ENCODE measurements at regions not wholly inside any gene's neighbourhood (a gene's known extent, or its start where the extent isn't known, plus 50 kb on each side); places are given as distances from the start of the nearest gene placed in this dataset.

GRCh38 chr2:236444187-236444586 lies 125.4 kb upstream of the ACKR3 start:
- Histone ChIP-seq H3K4me2 (no peak overlapping the region), H3K4me1 (no peaks in the 10 kb centered on the region), H3K36me3 (no peaks in the 10 kb centered on the region), H3K27ac (no peak overlapping the region), H3K27me3 (no peaks in the 10 kb centered on the region), H3K4me3 (no peak overlapping the region), H3K9ac (no peak overlapping the region), H4K20me1 (no peaks in the 10 kb centered on the region), H3K9me3 (peaks cover 11% of the 10 kb centered on the region)
- no peak for TF ChIP-seq Cebpa-rat (IDR thresholded peaks at IDR 0.05)

GRCh38 chr2:236445678-236446077 lies 123.9 kb upstream of the ACKR3 start:
- H3K27me3 ChIP-seq: no peaks in the 10 kb centered on the region

GRCh38 chr2:236446521-236446920 lies 123.1 kb upstream of the ACKR3 start:
- no peak overlapping the region for H3K27ac ChIP-seq
- no peak for TF ChIP-seq Cebpa-rat (IDR thresholded peaks at IDR 0.05)
- H3K4me3 ChIP-seq: no peak overlapping the region
- no peaks in the 10 kb centered on the region for H3K4me1 ChIP-seq
- H4K20me1 ChIP-seq: no peaks in the 10 kb centered on the region
- H3K9me3 ChIP-seq: peaks cover 11% of the 10 kb centered on the region
- no peak overlapping the region for H3K4me2 ChIP-seq
- H3K9ac ChIP-seq: no peak overlapping the region
- H3K27me3 ChIP-seq: no peaks in the 10 kb centered on the region
- H3K36me3 ChIP-seq: no peaks in the 10 kb centered on the region

More at GRCh38 chr2:236445678-236446077, 123.9 kb upstream of the ACKR3 start:
- Histone ChIP-seq H3K4me3 (no peak overlapping the region), H3K4me1 (no peaks in the 10 kb centered on the region), H4K20me1 (no peaks in the 10 kb centered on the region), H3K36me3 (no peaks in the 10 kb centered on the region), H3K9ac (no peak overlapping the region), H3K4me2 (no peak overlapping the region), H3K27ac (no peak overlapping the region), H3K9me3 (peaks cover 11% of the 10 kb centered on the region)
- no peak for TF ChIP-seq Cebpa-rat (IDR thresholded peaks at IDR 0.05)

DNA sequence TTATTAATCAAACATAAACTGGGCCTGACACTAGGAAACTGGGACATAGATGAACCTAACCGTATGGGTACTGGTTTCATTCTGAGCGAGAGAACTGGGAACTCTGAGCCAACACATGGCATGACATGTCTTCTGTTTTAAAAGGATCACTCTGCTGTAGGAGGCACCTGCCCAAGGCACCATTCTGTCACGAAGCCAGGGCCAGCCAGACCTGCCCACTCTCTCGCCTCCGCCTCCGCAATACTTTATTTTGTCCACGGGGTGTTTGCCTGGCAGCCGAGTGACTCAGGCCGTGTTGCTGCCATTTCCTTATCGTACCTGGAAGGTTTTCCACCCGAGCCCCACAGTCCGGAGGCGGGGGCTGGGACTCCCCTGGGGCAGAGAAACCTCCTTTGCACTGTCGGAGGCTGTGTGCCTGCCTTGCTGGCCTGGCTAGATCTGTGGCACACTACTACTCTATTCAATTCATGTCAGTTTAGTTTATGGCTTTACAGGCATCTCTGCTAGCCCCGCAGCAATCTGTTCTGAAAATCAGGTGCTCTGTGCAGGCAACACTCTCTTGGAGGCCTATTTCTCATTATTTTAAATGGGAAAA lies 120.4 kb upstream of the ACKR3 start:
- no peaks in the 10 kb centered on the region for H3K27me3 ChIP-seq
- H3K9me3 ChIP-seq: peaks cover 4% of the 10 kb centered on the region; the same call in 1 of the 2 replicates
- H3K9ac ChIP-seq: no peak overlapping the region
- H3K27ac ChIP-seq: no peak overlapping the region
- H3K36me3 ChIP-seq: no peaks in the 10 kb centered on the region
- H3K4me1 ChIP-seq: no peaks in the 10 kb centered on the region
- no peak for TF ChIP-seq Cebpa-rat (IDR thresholded peaks at IDR 0.05)
- no peaks in the 10 kb centered on the region for H4K20me1 ChIP-seq
- no peak overlapping the region for H3K4me2 ChIP-seq
- no peak overlapping the region for H3K4me3 ChIP-seq

- no peak overlapping the region for H3K4me2 ChIP-seq
- no peaks in the 10 kb centered on the region for H3K4me1 ChIP-seq
- H3K27ac ChIP-seq: no peak overlapping the region
- no peaks in the 10 kb centered on the region for H4K20me1 ChIP-seq
- no peak for TF ChIP-seq Cebpa-rat (IDR thresholded peaks at IDR 0.05)
- no peaks in the 10 kb centered on the region for H3K36me3 ChIP-seq
- no peak overlapping the region for H3K4me3 ChIP-seq
- H3K27me3 ChIP-seq: no peaks in the 10 kb centered on the region
- no peaks in the 10 kb centered on the region; the same call in 1 of the 2 replicates for H3K9me3 ChIP-seq
- H3K9ac ChIP-seq: no peak overlapping the region
Measured at GRCh38 chr2:236452238-236452637, 117.4 kb upstream of the ACKR3 start.

DNA sequence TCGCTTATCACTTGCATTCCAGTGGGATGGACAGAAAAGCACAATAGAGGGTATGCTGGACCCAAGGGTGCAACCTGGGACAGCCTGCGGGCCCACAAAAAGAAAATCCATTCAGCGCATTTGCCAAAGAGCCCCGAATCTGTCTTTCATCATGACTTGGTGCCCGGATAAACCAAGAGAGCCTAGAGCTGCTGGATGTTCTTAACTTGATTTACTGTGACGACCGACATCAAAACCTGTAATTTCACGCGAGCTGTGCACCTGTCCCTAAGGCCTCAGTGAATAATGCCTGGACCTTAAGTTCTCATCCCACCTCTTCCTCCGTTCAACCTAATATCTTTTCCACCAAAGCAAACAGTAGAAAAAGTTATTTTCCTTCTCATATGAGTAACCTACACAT lies 115.5 kb upstream of the ACKR3 start:
- Histone ChIP-seq H3K27ac (no peak overlapping the region), H3K4me3 (no peak overlapping the region), H3K36me3 (no peaks in the 10 kb centered on the region), H4K20me1 (no peaks in the 10 kb centered on the region), H3K9ac (no peak overlapping the region), H3K9me3 (no peaks in the 10 kb centered on the region; the same call in 1 of the 2 replicates), H3K4me1 (no peaks in the 10 kb centered on the region), H3K4me2 (no peak overlapping the region), H3K27me3 (no peaks in the 10 kb centered on the region)
- no peak for TF ChIP-seq Cebpa-rat (IDR thresholded peaks at IDR 0.05)

GRCh38 chr2:236459393-236459792 lies 110.2 kb upstream of the ACKR3 start:
- Histone ChIP-seq H3K36me3 (no peaks in the 10 kb centered on the region), H3K9me3 (no peaks in the 10 kb centered on the region; the same call in 1 of the 2 replicates), H3K9ac (no peak overlapping the region), H3K4me1 (no peaks in the 10 kb centered on the region), H3K4me2 (no peak overlapping the region), H4K20me1 (no peaks in the 10 kb centered on the region), H3K27ac (no peak overlapping the region), H3K4me3 (no peak overlapping the region), H3K27me3 (no peaks in the 10 kb centered on the region)
- no peak for TF ChIP-seq Cebpa-rat (IDR thresholded peaks at IDR 0.05)

DNA sequence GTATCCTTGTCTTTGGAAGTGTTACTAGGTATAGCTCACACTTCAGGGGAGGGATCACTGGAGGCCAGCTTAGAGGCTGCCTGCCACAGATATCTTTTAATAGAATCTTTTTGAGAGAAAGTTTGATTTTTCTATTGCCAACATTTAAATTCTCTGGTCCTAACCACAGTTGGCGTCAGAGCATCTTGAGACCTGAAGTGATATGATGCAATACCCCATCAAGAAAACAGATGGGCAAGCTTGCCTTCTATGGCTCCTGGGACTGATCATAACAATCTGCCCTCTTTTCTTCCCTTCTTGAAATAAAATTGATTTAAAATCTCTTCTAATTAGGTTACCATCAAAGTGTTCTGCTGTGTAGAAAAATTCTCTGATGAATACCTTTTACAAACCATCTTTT lies 105.5 kb upstream of the ACKR3 start:
- Histone ChIP-seq H3K9ac (no peak overlapping the region), H3K9me3 (peaks cover 18% of the 10 kb centered on the region), H3K27ac (no peak overlapping the region), H3K36me3 (no peaks in the 10 kb centered on the region), H3K27me3 (no peaks in the 10 kb centered on the region), H3K4me2 (no peak overlapping the region), H3K4me3 (no peak overlapping the region), H3K4me1 (no peaks in the 10 kb centered on the region), H4K20me1 (no peaks in the 10 kb centered on the region)
- TF ChIP-seq Cebpa-rat (IDR thresholded peaks at IDR 0.05): peak; percentile 43; the same call in 1 of the 2 replicates

- no peak overlapping the region for H3K9ac ChIP-seq
- H3K9me3 ChIP-seq: no peaks in the 10 kb centered on the region
- no peak overlapping the region for H3K4me2 ChIP-seq
- H3K27me3 ChIP-seq: no peaks in the 10 kb centered on the region
- no peak overlapping the region for H3K27ac ChIP-seq
- no peaks in the 10 kb centered on the region for H4K20me1 ChIP-seq
- TF ChIP-seq Cebpa-rat (IDR thresholded peaks at IDR 0.05): no peak
- H3K4me3 ChIP-seq: no peak overlapping the region
- H3K36me3 ChIP-seq: no peaks in the 10 kb centered on the region
- no peaks in the 10 kb centered on the region for H3K4me1 ChIP-seq
Measured at GRCh38 chr2:236472720-236473495, 96.7 kb upstream of the ACKR3 start.

- Histone ChIP-seq H3K36me3 (no peaks in the 10 kb centered on the region), H3K9me3 (peaks cover 1% of the 10 kb centered on the region; the same call in 1 of the 2 replicates), H4K20me1 (no peaks in the 10 kb centered on the region), H3K27me3 (no peaks in the 10 kb centered on the region), H3K27ac (no peak overlapping the region), H3K4me1 (no peaks in the 10 kb centered on the region), H3K4me3 (no peak overlapping the region), H3K4me2 (no peak overlapping the region), H3K9ac (no peak overlapping the region)
- no peak for TF ChIP-seq Cebpa-rat (IDR thresholded peaks at IDR 0.05)
Measured at GRCh38 chr2:236473691-236474090, 95.9 kb upstream of the ACKR3 start.

Data from BLaER1 (cell line).